Neural crest cell (in vitro differentiated cells): ENCODE measurements at regions not wholly inside any gene's neighbourhood (a gene's known extent, or its start where the extent isn't known, plus 50 kb on each side); places are given as distances from the start of the nearest gene placed in this dataset.

Source experiments
- DNase-seq: peaks from one replicate; pipeline ENCODE4 v3.0.0; 2021; ENCODE audit warnings: low read depth, mixed read lengths, low spot score
- H3K27ac Mint-ChIP-seq: one replicate; pipeline ENCODE4 v1.8.0; 2021; ENCODE audit warnings: mild to moderate bottlenecking, mixed read lengths; ENCODE audit not compliant: unreplicated experiment
- H3K27me3 Mint-ChIP-seq: 2 replicates; pipeline ENCODE4 v1.8.0; 2021; ENCODE audit warnings: low read depth, mild to moderate bottlenecking, mixed read lengths
- H3K36me3 Mint-ChIP-seq: 2 replicates; pipeline ENCODE4 v1.8.0; 2021; ENCODE audit warnings: low read depth, mild to moderate bottlenecking, mixed read lengths
- H3K4me1 Mint-ChIP-seq: 2 replicates; pipeline ENCODE4 v1.8.0; 2021; ENCODE audit warnings: mixed read lengths
- H3K4me3 Mint-ChIP-seq: one replicate; pipeline ENCODE4 v1.8.0; 2021; ENCODE audit warnings: mild to moderate bottlenecking, mixed read lengths
- H3K9me3 Mint-ChIP-seq: 2 replicates; pipeline ENCODE4 v1.8.0; 2021; ENCODE audit warnings: mixed read lengths
- TF ChIP-seq, protein P1 (sequence below): fragments of 200-600 bp; sonication (generic); conservative IDR thresholded peaks from 2 replicates; pipeline ENCODE4 v1.5.0; 2021; ENCODE audit warnings: antibody characterized with exemption, mild to moderate bottlenecking

DNA sequence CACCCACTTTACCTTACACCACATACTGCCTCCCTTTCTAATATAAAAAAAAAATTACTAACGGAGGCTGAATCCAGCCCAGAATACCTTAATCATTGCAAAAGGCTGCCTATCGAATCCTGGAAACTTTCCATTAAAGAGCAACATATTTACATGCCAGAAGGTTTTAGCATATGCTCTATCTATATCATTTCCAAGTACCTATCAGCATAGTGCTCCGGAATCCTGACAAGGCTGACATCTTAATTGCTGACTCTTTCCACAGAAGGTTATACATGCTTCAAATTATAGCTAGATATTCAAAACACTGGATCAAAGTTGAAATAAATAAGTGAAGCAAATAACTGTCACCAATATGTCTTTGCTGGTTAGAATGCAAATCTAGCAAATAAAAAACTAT is 170.9 kb upstream of the CDK1 start:
- Mint-ChIP-seq H3K27me3 (no peaks in the 10 kb centered on the region), H3K4me1 (peaks cover 19% of the 10 kb centered on the region), H3K36me3 (no peaks in the 10 kb centered on the region), H3K27ac (no peak overlapping the region), H3K4me3 (no peak overlapping the region), H3K9me3 (no peaks in the 10 kb centered on the region)
- TF ChIP-seq, protein P1, sequence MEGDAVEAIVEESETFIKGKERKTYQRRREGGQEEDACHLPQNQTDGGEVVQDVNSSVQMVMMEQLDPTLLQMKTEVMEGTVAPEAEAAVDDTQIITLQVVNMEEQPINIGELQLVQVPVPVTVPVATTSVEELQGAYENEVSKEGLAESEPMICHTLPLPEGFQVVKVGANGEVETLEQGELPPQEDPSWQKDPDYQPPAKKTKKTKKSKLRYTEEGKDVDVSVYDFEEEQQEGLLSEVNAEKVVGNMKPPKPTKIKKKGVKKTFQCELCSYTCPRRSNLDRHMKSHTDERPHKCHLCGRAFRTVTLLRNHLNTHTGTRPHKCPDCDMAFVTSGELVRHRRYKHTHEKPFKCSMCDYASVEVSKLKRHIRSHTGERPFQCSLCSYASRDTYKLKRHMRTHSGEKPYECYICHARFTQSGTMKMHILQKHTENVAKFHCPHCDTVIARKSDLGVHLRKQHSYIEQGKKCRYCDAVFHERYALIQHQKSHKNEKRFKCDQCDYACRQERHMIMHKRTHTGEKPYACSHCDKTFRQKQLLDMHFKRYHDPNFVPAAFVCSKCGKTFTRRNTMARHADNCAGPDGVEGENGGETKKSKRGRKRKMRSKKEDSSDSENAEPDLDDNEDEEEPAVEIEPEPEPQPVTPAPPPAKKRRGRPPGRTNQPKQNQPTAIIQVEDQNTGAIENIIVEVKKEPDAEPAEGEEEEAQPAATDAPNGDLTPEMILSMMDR: no peak
- no peak for DNase-seq

DNA sequence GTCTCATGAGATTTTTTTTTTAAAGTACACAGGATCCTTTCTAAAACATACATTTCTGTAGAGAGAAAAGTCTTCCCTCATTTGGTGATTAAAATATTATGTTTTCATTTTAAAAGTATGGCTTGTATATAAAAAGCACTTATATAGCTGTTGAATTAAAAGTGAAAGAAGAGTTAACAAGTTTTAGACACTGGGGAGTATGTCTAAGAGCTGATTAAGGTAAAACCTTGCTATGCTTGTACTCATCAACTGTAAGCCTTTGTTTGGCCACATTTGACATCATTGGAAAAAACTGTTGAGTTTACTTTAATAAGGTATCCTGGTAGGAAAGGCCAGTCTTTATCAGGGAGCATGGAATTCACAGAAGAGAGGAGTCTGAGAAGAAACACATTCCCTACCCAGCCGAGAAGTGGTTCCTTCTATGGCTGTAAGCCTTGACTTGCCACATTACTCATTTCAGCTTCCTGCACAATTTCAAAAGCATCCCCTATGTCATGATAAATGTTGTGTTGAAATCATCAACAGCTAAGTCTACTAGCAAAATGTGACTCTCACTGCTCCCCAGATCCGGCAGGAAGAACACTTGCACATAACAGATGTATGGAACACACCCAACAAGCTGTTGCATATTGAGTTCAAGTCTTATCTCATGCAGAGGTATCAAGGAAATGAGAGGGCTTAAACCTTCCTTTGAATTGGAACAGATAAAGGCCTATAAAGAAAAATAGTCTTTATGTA is 171.8 kb upstream of the CDK1 start:
- DNase-seq: no peak
- TF ChIP-seq, protein P1: no peak
- Mint-ChIP-seq H3K36me3 (no peaks in the 10 kb centered on the region), H3K4me3 (no peak overlapping the region), H3K27me3 (no peaks in the 10 kb centered on the region), H3K27ac (no peak overlapping the region), H3K9me3 (no peaks in the 10 kb centered on the region), H3K4me1 (peaks cover 19% of the 10 kb centered on the region)

- TF ChIP-seq, protein P1: no peak
- DNase-seq: no peak
- Mint-ChIP-seq H3K4me1 (peaks cover 19% of the 10 kb centered on the region), H3K4me3 (no peak overlapping the region), H3K27ac (no peak overlapping the region), H3K36me3 (no peaks in the 10 kb centered on the region), H3K27me3 (no peaks in the 10 kb centered on the region), H3K9me3 (no peaks in the 10 kb centered on the region)
These were observed 172.8 kb upstream of the CDK1 start for GRCh38 chr10:60605476-60605875.

DNA sequence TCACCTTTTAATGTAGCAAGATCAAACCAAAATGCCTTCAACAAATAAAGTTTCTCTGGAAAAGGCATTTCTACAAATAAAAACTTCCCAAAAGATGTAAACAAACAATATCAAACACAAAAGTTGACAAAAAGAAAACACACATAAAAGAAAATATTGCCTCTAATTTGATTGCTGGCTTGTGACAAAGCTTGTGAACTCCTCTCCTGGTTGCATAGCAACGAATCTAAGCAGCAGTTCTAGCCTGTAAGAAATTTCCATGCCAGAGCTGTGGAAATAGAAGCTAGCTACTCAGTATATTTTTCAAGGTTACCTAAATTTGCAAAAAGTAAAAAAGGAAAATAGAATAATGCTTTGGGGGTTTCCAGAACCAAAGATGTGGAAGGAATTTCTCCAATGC is 173.9 kb upstream of the CDK1 start:
- no peaks in the 10 kb centered on the region for H3K27me3 Mint-ChIP-seq
- DNase-seq: no peak
- TF ChIP-seq, protein P1: no peak
- H3K36me3 Mint-ChIP-seq: no peaks in the 10 kb centered on the region
- no peak overlapping the region for H3K4me3 Mint-ChIP-seq
- H3K9me3 Mint-ChIP-seq: no peaks in the 10 kb centered on the region
- peaks cover 19% of the 10 kb centered on the region for H3K4me1 Mint-ChIP-seq
- no peak overlapping the region for H3K27ac Mint-ChIP-seq

- no peaks in the 10 kb centered on the region for H3K9me3 Mint-ChIP-seq
- no peaks in the 10 kb centered on the region for H3K27me3 Mint-ChIP-seq
- TF ChIP-seq, protein P1: no peak
- H3K36me3 Mint-ChIP-seq: no peaks in the 10 kb centered on the region
- no peak overlapping the region for H3K4me3 Mint-ChIP-seq
- H3K4me1 Mint-ChIP-seq: peaks cover 6% of the 10 kb centered on the region
- peak overlapping the region; percentile 32 for H3K27ac Mint-ChIP-seq
- no peak for DNase-seq
These were observed 180.8 kb upstream of the CDK1 start for GRCh38 chr10:60597513-60597912.
